Keratinocyte (primary cell): ENCODE measurements at regions not wholly inside any gene's neighbourhood (a gene's known extent, or its start where the extent isn't known, plus 50 kb on each side); places are given as distances from the start of the nearest gene placed in this dataset.

Source experiments
- DNase-seq: peaks from one replicate; pipeline ENCODE4 v3.0.0-alpha.2; 2011; ENCODE audit warnings: low read depth, missing footprints, low spot score
- FAIRE-seq: peaks from 2 replicates; lab custom pipeline; 2011; peaks lifted over from hg19 to GRCh38; lab: Jason Lieb, UNC
- H2AFZ ChIP-seq: 2 replicates; pipeline ENCODE4 v1.6.0; 2012; ENCODE audit warnings: low read length, control low read depth, inconsistent platforms; ENCODE audit not compliant: control insufficient read depth
- H3K27ac ChIP-seq: 2 replicates; pipeline ENCODE4 v1.5.1; 2011; ENCODE audit warnings: low read length; ENCODE audit not compliant: control insufficient read depth, insufficient read depth
- H3K27me3 ChIP-seq: 3 replicates; pipeline ENCODE4 v1.6.0; 2011; ENCODE audit warnings: low read length; ENCODE audit not compliant: control insufficient read depth, insufficient read depth; ENCODE audit errors: extremely low read depth
- H3K36me3 ChIP-seq, 2 experiments: 2 replicates in 1 of 2; 3 replicates in 1 of 2; pipeline ENCODE4 v1.5.1; 2011; ENCODE audit warnings: low read length in 2 of 2, mild to moderate bottlenecking in 1 of 2; ENCODE audit not compliant: control insufficient read depth in 2 of 2, insufficient read depth in 2 of 2; ENCODE audit errors: extremely low read depth in 1 of 2
- H3K4me1 ChIP-seq: 3 replicates; pipeline ENCODE4 v1.5.1; 2011; ENCODE audit warnings: low read length; ENCODE audit not compliant: control insufficient read depth, insufficient read depth; ENCODE audit errors: extremely low read depth
- H3K4me2 ChIP-seq: 3 replicates; pipeline ENCODE4 v1.6.0; 2011; ENCODE audit warnings: low read depth, low read length; ENCODE audit not compliant: control insufficient read depth, insufficient read depth; ENCODE audit errors: extremely low read depth
- H3K4me3 ChIP-seq, 3 experiments: fragments of 200-600 bp in 1 of 3; sonication (generic) in 1 of 3; 2 replicates in 2 of 3; 3 replicates in 1 of 3; pipeline ENCODE4 v1.5.1; 2011 to 2016; ENCODE audit warnings: low read length in 3 of 3, mild to moderate bottlenecking in 3 of 3, control low read depth in 2 of 3, inconsistent platforms in 1 of 3, low read depth in 1 of 3, mixed read lengths in 1 of 3, mixed run types in 1 of 3, moderate library complexity in 1 of 3; ENCODE audit not compliant: control insufficient read depth in 2 of 3, insufficient read depth in 2 of 3; ENCODE audit errors: extremely low read depth in 1 of 3
- H3K79me2 ChIP-seq: 2 replicates; pipeline ENCODE4 v1.6.0; 2012; ENCODE audit warnings: low read length; ENCODE audit not compliant: control insufficient read depth, insufficient read depth
- H3K9ac ChIP-seq: 3 replicates; pipeline ENCODE4 v1.6.0; 2011; ENCODE audit warnings: low read length; ENCODE audit not compliant: control insufficient read depth, insufficient read depth; ENCODE audit errors: extremely low read depth
- H3K9me1 ChIP-seq: 3 replicates; pipeline ENCODE4 v1.6.0; 2011; ENCODE audit warnings: low read length; ENCODE audit not compliant: control insufficient read depth, insufficient read depth; ENCODE audit errors: extremely low read depth
- H3K9me3 ChIP-seq: 2 replicates; pipeline ENCODE4 v1.5.1; 2012; ENCODE audit warnings: low read depth, low read length; ENCODE audit not compliant: control insufficient read depth
- H4K20me1 ChIP-seq: 3 replicates; pipeline ENCODE4 v1.6.0; 2011; ENCODE audit warnings: low read length; ENCODE audit not compliant: control insufficient read depth, insufficient read depth; ENCODE audit errors: extremely low read depth
- CTCF ChIP-seq, 3 experiments: IDR thresholded peaks in 1 of 3; conservative IDR thresholded peaks in 1 of 3; optimal IDR thresholded peaks in 1 of 3; 2 replicates in 2 of 3; 3 replicates in 1 of 3; pipeline versions ENCODE3 to v1.5.1; 2011; ENCODE audit warnings: low read length in 3 of 3, mild to moderate bottlenecking in 3 of 3, moderate library complexity in 2 of 3, control low read depth in 1 of 3, inconsistent platforms in 1 of 3; ENCODE audit not compliant: insufficient read depth in 2 of 3; ENCODE audit errors: extremely low read depth in 1 of 3
- EZH2 ChIP-seq: IDR thresholded peaks from one replicate; pipeline ENCODE4 v1.6.1; 2012; ENCODE audit warnings: inconsistent platforms, mild to moderate bottlenecking, low read length, moderate library complexity
- dilution Hi-C: fragments of 300-500 bp; cut with MboI; formaldehyde crosslinking; loops from one replicate; pipeline ENCODE4 v1.7.0; 2020; ENCODE audit warnings: low sequenced_read_pairs; ENCODE audit not compliant: extremely low pct_ligation_motif_present

DNA sequence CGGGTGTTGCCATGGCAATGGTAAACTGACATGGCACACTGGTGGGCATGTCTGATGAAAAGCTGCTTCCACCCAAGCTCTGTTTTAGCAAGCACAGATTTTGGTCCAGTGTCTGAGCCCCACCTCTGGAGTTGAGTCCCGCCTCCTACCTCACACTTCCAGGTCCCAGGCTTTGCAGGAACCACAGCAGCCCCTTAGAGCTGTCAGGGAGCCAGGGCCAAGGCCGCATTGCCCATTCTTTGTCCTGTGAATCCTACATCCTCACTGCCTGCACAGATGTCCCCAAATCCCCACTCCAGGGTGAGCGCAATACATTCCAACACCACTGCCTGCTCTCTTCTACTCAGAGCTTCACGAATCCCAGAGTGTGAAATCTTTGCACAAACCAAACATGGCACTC, 292.2 kb downstream of the PREX1 start:
- no peaks in the 10 kb centered on the region for H3K9me1 ChIP-seq
- H3K27ac ChIP-seq: no peak overlapping the region
- H3K9ac ChIP-seq: no peak overlapping the region
- no peaks in the 10 kb centered on the region for H3K79me2 ChIP-seq
- no peak overlapping the region for H2AFZ ChIP-seq
- no peaks in the 10 kb centered on the region for H3K9me3 ChIP-seq
- no peak overlapping the region for H3K4me3 ChIP-seq
- FAIRE-seq (no peak), DNase-seq (no peak)
- no peaks in the 10 kb centered on the region for H3K27me3 ChIP-seq
- dilution Hi-C loops: no loop called here
- H3K4me1 ChIP-seq: peaks cover 13% of the 10 kb centered on the region
- no peak overlapping the region for H3K4me2 ChIP-seq
- H4K20me1 ChIP-seq: no peaks in the 10 kb centered on the region
- TF ChIP-seq EZH2: no peak
- no peak for TF ChIP-seq CTCF (optimal IDR thresholded peaks at IDR 0.05 in 1 of 3, IDR thresholded peaks at IDR 0.05 in 1 of 3, conservative IDR thresholded peaks at IDR 0.05 in 1 of 3; ENCODE audit: extremely low read depth in 1 of 3, insufficient read depth in 2 of 3, low read length in 3 of 3)
- no peaks in the 10 kb centered on the region for H3K36me3 ChIP-seq

DNA sequence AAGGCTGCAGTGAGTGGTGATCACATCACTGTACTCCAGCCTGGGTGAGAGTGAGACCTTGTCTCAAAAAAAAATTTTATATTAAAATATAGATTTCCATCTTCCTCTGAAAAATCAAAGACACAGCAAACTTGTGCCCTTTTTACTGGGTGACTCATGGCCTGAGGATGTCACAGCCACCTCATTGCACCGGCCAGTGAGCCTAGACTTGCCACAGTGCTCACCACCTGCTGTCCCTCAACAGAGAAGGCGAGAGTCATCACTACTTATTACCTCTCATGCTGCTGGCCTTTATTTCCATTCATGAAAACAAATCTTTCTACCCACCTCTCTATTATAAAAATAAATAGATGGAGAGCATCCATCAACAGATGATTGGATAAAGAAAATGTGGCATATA, 295.8 kb downstream of the PREX1 start:
- dilution Hi-C loops: no loop called here
- Histone ChIP-seq H3K9me1 (no peaks in the 10 kb centered on the region), H2AFZ (no peak overlapping the region), H3K27ac (no peak overlapping the region), H4K20me1 (no peaks in the 10 kb centered on the region), H3K36me3 (no peaks in the 10 kb centered on the region), H3K9me3 (no peaks in the 10 kb centered on the region), H3K79me2 (no peaks in the 10 kb centered on the region), H3K4me1 (no peaks in the 10 kb centered on the region), H3K9ac (no peak overlapping the region), H3K4me2 (no peak overlapping the region), H3K4me3 (no peak overlapping the region), H3K27me3 (no peaks in the 10 kb centered on the region)
- no peak for FAIRE-seq
- TF ChIP-seq CTCF (optimal IDR thresholded peaks at IDR 0.05 in 1 of 3, IDR thresholded peaks at IDR 0.05 in 1 of 3, conservative IDR thresholded peaks at IDR 0.05 in 1 of 3; ENCODE audit: extremely low read depth in 1 of 3, insufficient read depth in 2 of 3, low read length in 3 of 3) (no peak), EZH2 (no peak)
- DNase-seq: no peak
